ENCODE measurements at regions not wholly inside any gene's neighbourhood (a gene's known extent, or its start where the extent isn't known, plus 50 kb on each side); places are given as distances from the start of the nearest gene placed in this dataset.

DNA sequence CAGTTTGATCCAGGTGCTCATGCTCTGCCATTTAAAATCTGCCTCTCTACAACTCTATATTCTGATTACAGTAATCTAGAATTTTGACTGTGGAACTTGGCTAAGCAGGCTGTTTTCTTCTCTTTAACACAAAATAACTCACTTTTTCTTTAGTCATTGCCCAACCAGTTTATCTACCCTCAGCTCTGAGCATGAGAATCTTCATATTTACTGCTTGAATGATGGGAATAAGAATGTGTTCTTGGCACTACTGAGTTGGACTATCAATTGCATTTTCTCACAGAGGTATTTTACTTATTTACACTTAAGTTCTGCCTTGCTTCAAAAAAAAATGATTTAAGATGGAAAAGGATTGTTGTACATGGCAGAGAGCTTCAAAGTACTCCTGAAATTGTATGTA lies 301.1 kb downstream of the CCDC85A start:
- ATAC-seq (no peak), DNase-seq (ENCODE audit: low spot score) (no peak), FAIRE-seq (no peak)
- Histone ChIP-seq H3K4me1 (ENCODE audit: insufficient read depth, low read length) (no peaks in the 10 kb centered on the region), H3K9ac (ENCODE audit: insufficient read depth, low read depth, low read length) (no peak overlapping the region), H3K79me2 (ENCODE audit: insufficient read depth, low read length) (no peaks in the 10 kb centered on the region), H3K27me3 (ENCODE audit: control insufficient read depth in 1 of 2, insufficient read depth in 2 of 2, low read length in 2 of 2) (no peaks in the 10 kb centered on the region), H3K27ac (ENCODE audit: extremely low read length, insufficient read depth, low read length) (no peak overlapping the region), H2AFZ (ENCODE audit: low read length) (no peak overlapping the region), H3K4me3 (replicated peaks in 1 of 3; ENCODE audit: insufficient read depth in 1 of 3, low read depth in 2 of 3, low read length in 3 of 3) (no peak overlapping the region), H3K4me2 (ENCODE audit: low read depth, low read length) (no peak overlapping the region), H3K36me3 (replicated peaks in 1 of 2; ENCODE audit: control insufficient read depth in 1 of 2, insufficient read depth in 2 of 2, low read length in 2 of 2) (no peaks in the 10 kb centered on the region), H3K9me3 (ENCODE audit: low read length) (peaks cover 8% of the 10 kb centered on the region), H4K20me1 (ENCODE audit: insufficient read depth, low read length) (no peaks in the 10 kb centered on the region)
- no TSS peak for BruUV-seq (replicated peaks)
- intact Hi-C loops (cut with micrococcal nuclease; ENCODE audit: unreplicated experiment) (no loop called here), in situ Hi-C loops (cut with HindIII; ENCODE audit: extremely low pct_ligation_motif_present, low pct_unique_long_range_greater_than_20kb) (no loop called here)
- POLR2A ChIA-PET, result no interaction called here
- CTCF ChIA-PET (ENCODE audit: low intra/inter-chr PET ratio, low total read pairs), result no interaction called here
- no peak for TF ChIP-seq KLF6 (CRISPR knock-in tag; IDR thresholded peaks at IDR 0.05)
- no peak for TF ChIP-seq CHD2 (IDR thresholded peaks at IDR 0.05; ENCODE audit: low read depth, low read length)
- TF ChIP-seq FOXO1 (CRISPR knock-in tag; IDR thresholded peaks at IDR 0.05), result no peak
- no peak for TF ChIP-seq ZNF850 (CRISPR knock-in tag; conservative IDR thresholded peaks at IDR 0.05)
- no peak for TF ChIP-seq ATF4 (CRISPR knock-in tag; IDR thresholded peaks at IDR 0.05)
- TF ChIP-seq NKX3-1 (CRISPR knock-in tag; IDR thresholded peaks at IDR 0.05), result no peak
- TF ChIP-seq NFE2L1 (CRISPR knock-in tag; IDR thresholded peaks at IDR 0.05; ENCODE audit: borderline replicate concordance), result no peak
- no peak for TF ChIP-seq PHF5A (CRISPR knock-in tag; IDR thresholded peaks at IDR 0.05; ENCODE audit: low read depth, unreplicated experiment)
- TF ChIP-seq NFE2 (CRISPR knock-in tag; IDR thresholded peaks at IDR 0.05), result no peak

- no peaks in the 10 kb centered on the region for H3K36me3 ChIP-seq (replicated peaks in 1 of 2; ENCODE audit: control insufficient read depth in 1 of 2, insufficient read depth in 2 of 2, low read length in 2 of 2)
- DNase-seq (ENCODE audit: low spot score) (no peak), ATAC-seq (no peak), FAIRE-seq (no peak)
- POLR2A ChIA-PET, result no interaction called here
- H3K27ac ChIP-seq (ENCODE audit: extremely low read length, insufficient read depth, low read length), result no peak overlapping the region
- H4K20me1 ChIP-seq (ENCODE audit: insufficient read depth, low read length), result no peaks in the 10 kb centered on the region
- TF ChIP-seq HDAC6 (IDR thresholded peaks at IDR 0.05; ENCODE audit: low read depth, low read length) (no peak), CREB1 (IDR thresholded peaks at IDR 0.05) (peak; percentile 75), CREB1 (CRISPR knock-in tag; IDR thresholded peaks at IDR 0.05) (no peak), ATF7 (IDR thresholded peaks at IDR 0.05) (peak; percentile 86), ATF7 (CRISPR knock-in tag; IDR thresholded peaks at IDR 0.05) (no peak), ZNF12 (CRISPR knock-in tag; IDR thresholded peaks at IDR 0.05) (no peak), HNRNPK (IDR thresholded peaks at IDR 0.05; ENCODE audit: low read depth, low read length, poor library complexity, severe bottlenecking) (no peak), ZNF747 (CRISPR knock-in tag; IDR thresholded peaks at IDR 0.05; ENCODE audit: borderline replicate concordance) (no peak)
- no peak overlapping the region for H3K4me2 ChIP-seq (ENCODE audit: low read depth, low read length)
- in situ Hi-C loops (cut with HindIII; ENCODE audit: extremely low pct_ligation_motif_present, low pct_unique_long_range_greater_than_20kb), result no loop called here
- no peak overlapping the region for H2AFZ ChIP-seq (ENCODE audit: low read length)
- H3K4me1 ChIP-seq (ENCODE audit: insufficient read depth, low read length), result no peaks in the 10 kb centered on the region
- WGBS (ENCODE audit: low lambda C conversion rate), result 8% methylated on average over 1 of the region's 1 CpG
- H3K9ac ChIP-seq (ENCODE audit: insufficient read depth, low read depth, low read length), result no peak overlapping the region
- BruUV-seq (replicated peaks), result no TSS peak
- H3K4me3 ChIP-seq (replicated peaks in 1 of 3; ENCODE audit: insufficient read depth in 1 of 3, low read depth in 2 of 3, low read length in 3 of 3), result no peak overlapping the region
- CTCF ChIA-PET (ENCODE audit: low intra/inter-chr PET ratio, low total read pairs), result no interaction called here
- intact Hi-C loops (cut with micrococcal nuclease; ENCODE audit: unreplicated experiment), result no loop called here
- no peaks in the 10 kb centered on the region for H3K79me2 ChIP-seq (ENCODE audit: insufficient read depth, low read length)
- H3K9me3 ChIP-seq (ENCODE audit: low read length), result peaks cover 45% of the 10 kb centered on the region
- no peaks in the 10 kb centered on the region for H3K27me3 ChIP-seq (ENCODE audit: control insufficient read depth in 1 of 2, insufficient read depth in 2 of 2, low read length in 2 of 2)
These were observed 316.5 kb downstream of the CCDC85A start for GRCh38 chr2:56500317-56500716.
